AG09309 (cell line): ENCODE measurements at regions not wholly inside any gene's neighbourhood (a gene's known extent, or its start where the extent isn't known, plus 50 kb on each side); places are given as distances from the start of the nearest gene placed in this dataset.

ENCODE experiments used
- DNase-seq: peaks from one replicate; pipeline ENCODE4 v3.0.0-alpha.2; 2010; ENCODE audit warnings: low read depth
- H3K4me3 ChIP-seq: 2 replicates; pipeline ENCODE4 v1.5.1; 2011; ENCODE audit warnings: mild to moderate bottlenecking, low read depth, low read length, moderate library complexity; ENCODE audit not compliant: control insufficient read depth
- CTCF ChIP-seq: IDR thresholded peaks from 2 replicates; pipeline ENCODE4 v1.5.1; 2011; ENCODE audit warnings: mild to moderate bottlenecking, low read depth, low read length, inconsistent platforms; ENCODE audit not compliant: insufficient read depth, control insufficient read depth; ENCODE audit errors: missing control alignments

DNA sequence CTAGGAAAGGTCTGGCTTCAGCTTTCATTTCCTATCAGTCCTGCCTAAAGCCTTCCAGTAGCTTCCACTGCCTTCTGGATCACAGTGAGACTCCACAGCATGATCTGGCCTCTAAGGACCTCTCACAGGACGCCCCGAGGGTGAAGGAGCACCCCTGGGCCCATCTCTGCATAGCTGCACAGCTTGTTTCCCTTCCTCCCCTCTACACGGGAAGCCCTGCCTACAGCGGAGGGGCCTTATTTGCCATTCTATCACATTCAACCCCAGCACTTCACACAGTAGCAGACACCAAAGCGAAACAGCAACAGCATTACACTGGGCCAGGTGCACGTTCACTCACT is 162.3 kb upstream of the GRK3 start:
- no peak overlapping the region for H3K4me3 ChIP-seq
- no peak for TF ChIP-seq CTCF
- no peak for DNase-seq

DNA sequence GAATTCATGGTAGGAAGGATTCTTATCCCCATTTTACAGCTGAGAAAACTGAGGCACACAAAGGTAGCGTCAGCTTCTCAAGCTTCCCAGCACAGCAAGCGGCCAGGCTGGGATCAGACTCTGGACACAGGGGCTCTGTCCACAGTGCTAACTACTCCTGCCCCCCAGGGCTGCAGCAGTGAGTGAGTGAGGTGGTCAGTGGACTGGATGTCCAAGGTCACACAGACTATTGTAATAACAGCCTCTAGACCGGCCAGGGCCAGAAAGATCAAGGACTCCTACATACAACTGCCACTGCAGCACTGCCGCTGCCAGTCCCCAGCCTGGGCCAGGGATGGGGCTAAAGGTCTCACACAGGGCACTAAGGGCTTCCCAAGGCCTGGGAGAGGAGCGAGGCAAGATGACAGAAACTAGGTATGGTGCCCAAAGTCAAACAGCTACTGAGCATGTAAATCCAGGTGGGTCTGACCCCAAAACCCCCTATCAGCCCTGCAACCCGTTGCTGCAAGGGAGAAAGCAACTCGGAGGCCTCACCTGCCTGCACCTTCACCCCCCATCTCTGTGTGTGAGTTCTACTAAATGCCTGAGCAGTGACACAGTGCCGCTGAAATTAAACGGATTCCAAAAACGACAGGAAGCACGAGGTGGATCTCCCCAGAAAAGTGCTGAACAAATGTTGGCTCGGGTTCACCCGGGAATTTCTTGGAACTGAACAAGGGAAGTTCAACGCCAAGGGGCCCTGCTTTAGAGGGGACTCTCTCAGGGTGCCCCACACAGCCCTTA is 161.8 kb upstream of the GRK3 start:
- no peak for DNase-seq
- TF ChIP-seq CTCF: no peak
- H3K4me3 ChIP-seq: no peak overlapping the region

DNA sequence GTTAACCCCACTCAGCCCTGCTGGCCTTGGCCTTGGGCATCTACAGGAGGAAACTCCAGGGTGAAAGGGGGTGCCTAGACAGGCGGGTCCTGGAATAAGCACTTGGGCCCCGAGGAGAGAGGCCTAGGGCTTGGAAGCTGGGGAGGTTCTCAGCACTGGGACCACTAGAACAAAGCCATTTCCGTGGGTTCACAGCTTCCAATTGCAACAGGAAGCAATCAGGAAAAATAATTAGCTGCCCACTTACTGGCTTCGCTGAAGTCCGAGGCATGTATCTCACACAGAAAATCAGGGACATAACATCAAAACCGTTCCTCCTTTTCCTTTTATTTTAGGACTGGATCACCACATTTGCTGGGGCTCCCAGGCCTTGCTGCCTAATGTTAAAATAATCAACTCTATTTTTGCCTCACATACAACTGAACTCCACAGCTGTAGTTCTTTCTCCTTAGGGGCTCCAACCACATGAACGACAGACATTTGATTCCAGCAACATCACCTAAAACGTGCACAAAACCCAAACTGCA is 161.1 kb upstream of the GRK3 start:
- H3K4me3 ChIP-seq: no peak overlapping the region
- no peak for DNase-seq
- no peak for TF ChIP-seq CTCF

- DNase-seq: peak; percentile 31
- peak overlapping the region; percentile 57 for H3K4me3 ChIP-seq
- TF ChIP-seq CTCF: no peak
These were observed 160.5 kb upstream of the GRK3 start for GRCh38 chr22:25403811-25404471.

GRCh38 chr22:25404556-25404927 is 159.9 kb upstream of the GRK3 start:
- no peak for TF ChIP-seq CTCF
- DNase-seq: no peak

DNA sequence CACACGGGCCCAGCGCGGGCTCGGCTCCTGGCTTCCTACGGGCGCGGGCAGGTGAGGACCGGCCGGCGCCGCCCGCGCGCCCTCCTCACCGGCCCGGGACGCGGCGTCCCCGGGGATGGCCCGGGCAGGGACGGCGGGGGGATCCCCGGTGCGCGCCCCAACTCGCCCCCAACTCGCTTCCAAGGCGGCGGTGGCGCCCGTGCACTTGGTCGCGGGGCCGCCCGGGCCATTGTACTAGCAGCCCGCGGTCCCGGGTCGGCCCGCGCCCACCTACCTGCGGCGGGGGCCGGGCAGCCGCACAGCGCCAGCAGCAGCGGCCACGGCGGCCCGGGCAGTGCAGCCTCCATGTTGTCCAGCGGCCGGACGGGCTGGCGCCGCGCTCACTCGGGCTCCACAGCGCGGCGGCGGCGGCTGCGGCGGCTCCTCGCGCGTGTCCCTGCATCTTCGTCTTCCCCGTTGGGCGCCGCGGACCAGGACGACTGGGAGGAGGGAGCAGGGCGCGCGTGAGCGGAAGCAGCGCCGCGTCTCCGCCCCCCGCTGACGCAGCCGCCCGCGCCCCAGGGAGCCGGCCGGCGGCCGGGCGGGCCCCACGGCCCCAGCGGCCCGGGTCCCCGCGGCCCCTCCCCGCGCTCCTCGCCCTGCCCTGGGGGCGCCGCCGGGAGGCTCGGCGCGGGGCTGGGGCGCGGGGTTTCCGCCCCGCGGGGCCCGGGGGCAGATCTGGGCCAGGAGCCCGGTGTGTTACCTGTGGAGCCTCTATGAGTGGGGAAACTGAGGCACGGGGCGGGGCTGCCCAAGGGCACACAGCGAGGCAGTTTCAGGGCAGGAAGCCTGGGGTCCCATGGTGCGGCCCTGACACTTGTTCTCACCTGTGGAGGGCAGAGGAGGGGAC is 159.3 kb upstream of the GRK3 start:
- peak overlapping the region; percentile 57 for H3K4me3 ChIP-seq
- TF ChIP-seq CTCF: no peak
- DNase-seq: no peak

More at GRCh38 chr22:25404556-25404927, 159.9 kb upstream of the GRK3 start:
- H3K4me3 ChIP-seq: peak overlapping the region; percentile 57
